Kidney (tissue), 13 donors: ENCODE measurements at regions not wholly inside any gene's neighbourhood (a gene's known extent, or its start where the extent isn't known, plus 50 kb on each side); places are given as distances from the start of the nearest gene placed in this dataset.

Experiments
- DNase-seq, 5 donors: peaks; one replicate each; pipeline ENCODE4 v3.0.0-alpha.2; 2013 to 2020
- FAIRE-seq: peaks from 2 replicates; lab custom pipeline; 2012; peaks lifted over from hg19 to GRCh38; lab: Jason Lieb, UNC
- H3K27ac ChIP-seq, 2 donors: one replicate each; pipeline ENCODE4 v1.7.0; 2013; ENCODE audit warnings: low read depth in 2 of 2, low read length in 2 of 2, inconsistent platforms in 1 of 2
- H3K27me3 ChIP-seq: one replicate; pipeline ENCODE4 v1.7.1; 2013; ENCODE audit warnings: low read length, inconsistent platforms; ENCODE audit not compliant: control insufficient read depth, insufficient read depth
- H3K36me3 ChIP-seq, 3 donors: one replicate each; pipeline versions ENCODE4 v1.7.0 to v1.7.1; 2013; ENCODE audit warnings: low read length in 3 of 3, control low read depth in 1 of 3, inconsistent platforms in 1 of 3; ENCODE audit not compliant: insufficient read depth in 3 of 3, control insufficient read depth in 2 of 3
- H3K4me1 ChIP-seq, 3 donors: one replicate each; pipeline versions ENCODE4 v1.7.0 to v1.7.1; 2013; ENCODE audit warnings: low read length in 3 of 3, inconsistent platforms in 1 of 3, low read depth in 1 of 3; ENCODE audit not compliant: control insufficient read depth in 2 of 3, insufficient read depth in 2 of 3
- H3K4me3 ChIP-seq, 3 donors: one replicate each; pipeline versions ENCODE4 v1.7.0 to v1.8.1; 2013; ENCODE audit warnings: low read length in 3 of 3, control low read depth in 1 of 3, inconsistent platforms in 1 of 3
- H3K9ac ChIP-seq, 3 donors: one replicate each; pipeline versions ENCODE4 v1.7.0 to v1.7.1; 2013; ENCODE audit warnings: low read length in 3 of 3, control low read depth in 1 of 3, inconsistent platforms in 1 of 3
- H3K9me3 ChIP-seq, 3 donors: one replicate each; pipeline versions ENCODE4 v1.7.0 to v1.7.1; 2013; ENCODE audit warnings: low read length in 3 of 3, control low read depth in 1 of 3, inconsistent platforms in 1 of 3; ENCODE audit not compliant: control insufficient read depth in 2 of 3, insufficient read depth in 1 of 3
- intact Hi-C: fragments of 100-400 bp; cut with DNase I; formaldehyde crosslinking; loops from one replicate; pipeline ENCODE4 v1.11.1; 2022
- TF ChIP-seq, protein P1 (sequence below): IDR thresholded peaks from 3 replicates; pipeline ENCODE4 v1.5.1; 2012; ENCODE audit warnings: mild to moderate bottlenecking, moderate library complexity, borderline replicate concordance; ENCODE audit not compliant: insufficient read depth; ENCODE audit errors: extremely low read depth
- donor health status: control.
- donor health status: control.
- donor health status: control.
- donor health status: control.
- donor health status: control.
- donor health status: DM: yes; HTN: yes; CAD: no.
- donor health status: Normal renal cell carcinoma (clear cell type).

DNA sequence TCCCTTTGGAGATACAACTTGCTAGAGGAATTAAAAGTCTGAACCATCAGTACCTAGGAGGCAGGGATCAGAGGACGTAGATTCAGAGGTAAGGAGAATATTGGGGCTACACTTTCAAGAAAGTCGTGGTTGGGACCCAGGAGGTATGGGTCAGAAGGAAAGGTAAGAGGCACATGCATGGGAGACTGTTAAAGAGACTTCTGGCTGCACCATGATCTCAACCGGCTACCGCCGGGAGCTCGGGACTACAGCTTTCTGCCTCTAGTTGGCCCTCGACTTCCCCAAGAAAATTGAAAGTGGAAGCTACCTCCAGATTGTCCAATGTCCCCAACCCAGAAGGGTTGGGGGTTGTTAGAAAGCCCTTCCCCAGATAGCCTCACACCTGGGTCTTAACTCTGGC is 355.7 kb upstream of the TMPRSS15 start:
- TF ChIP-seq, protein P1, sequence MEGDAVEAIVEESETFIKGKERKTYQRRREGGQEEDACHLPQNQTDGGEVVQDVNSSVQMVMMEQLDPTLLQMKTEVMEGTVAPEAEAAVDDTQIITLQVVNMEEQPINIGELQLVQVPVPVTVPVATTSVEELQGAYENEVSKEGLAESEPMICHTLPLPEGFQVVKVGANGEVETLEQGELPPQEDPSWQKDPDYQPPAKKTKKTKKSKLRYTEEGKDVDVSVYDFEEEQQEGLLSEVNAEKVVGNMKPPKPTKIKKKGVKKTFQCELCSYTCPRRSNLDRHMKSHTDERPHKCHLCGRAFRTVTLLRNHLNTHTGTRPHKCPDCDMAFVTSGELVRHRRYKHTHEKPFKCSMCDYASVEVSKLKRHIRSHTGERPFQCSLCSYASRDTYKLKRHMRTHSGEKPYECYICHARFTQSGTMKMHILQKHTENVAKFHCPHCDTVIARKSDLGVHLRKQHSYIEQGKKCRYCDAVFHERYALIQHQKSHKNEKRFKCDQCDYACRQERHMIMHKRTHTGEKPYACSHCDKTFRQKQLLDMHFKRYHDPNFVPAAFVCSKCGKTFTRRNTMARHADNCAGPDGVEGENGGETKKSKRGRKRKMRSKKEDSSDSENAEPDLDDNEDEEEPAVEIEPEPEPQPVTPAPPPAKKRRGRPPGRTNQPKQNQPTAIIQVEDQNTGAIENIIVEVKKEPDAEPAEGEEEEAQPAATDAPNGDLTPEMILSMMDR = no peak
- intact Hi-C loops = no loop called here
- DNase-seq = no peak
- Histone ChIP-seq H3K4me1 (no peaks in the 10 kb centered on the region), H3K9ac (no peak overlapping the region), H3K27me3 (no peaks in the 10 kb centered on the region), H3K36me3 (no peaks in the 10 kb centered on the region), H3K4me3 (no peak overlapping the region), H3K9me3 (no peaks in the 10 kb centered on the region), H3K27ac (no peak overlapping the region)
- FAIRE-seq = no peak

- Histone ChIP-seq H3K36me3 (no peaks in the 10 kb centered on the region), H3K4me1 (no peaks in the 10 kb centered on the region), H3K27me3 (no peaks in the 10 kb centered on the region), H3K27ac (no peak overlapping the region), H3K4me3 (no peak overlapping the region), H3K9ac (no peak overlapping the region), H3K9me3 (no peaks in the 10 kb centered on the region)
- intact Hi-C loops = no loop called here
- FAIRE-seq (no peak), DNase-seq (no peak)
- TF ChIP-seq, protein P1 = no peak
Measured at GRCh38 chr21:18759751-18760161, 356.2 kb upstream of the TMPRSS15 start.

DNA sequence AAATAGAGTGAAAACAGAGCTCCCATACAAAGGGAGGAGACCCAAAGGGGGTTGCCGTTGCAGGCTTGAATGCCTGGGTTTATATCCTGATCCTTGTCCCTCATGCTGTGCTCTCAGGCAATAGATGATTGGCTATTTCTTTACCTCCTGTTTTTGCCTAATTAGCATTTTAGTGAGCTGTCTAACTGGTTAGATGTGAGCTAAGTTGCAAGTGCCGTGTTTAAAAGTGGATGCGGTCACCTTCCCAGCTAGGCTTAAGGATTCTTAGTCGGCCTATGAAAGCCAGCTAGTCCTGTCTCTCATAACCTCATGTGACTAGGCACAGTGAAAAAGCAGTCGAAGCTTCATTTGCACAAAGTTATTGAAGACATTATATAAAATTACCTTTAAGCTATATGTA is 356.7 kb upstream of the TMPRSS15 start:
- FAIRE-seq = no peak
- intact Hi-C loops = no loop called here
- H3K36me3 ChIP-seq = no peaks in the 10 kb centered on the region
- no peaks in the 10 kb centered on the region for H3K27me3 ChIP-seq
- no peak overlapping the region for H3K4me3 ChIP-seq
- no peaks in the 10 kb centered on the region for H3K9me3 ChIP-seq
- H3K9ac ChIP-seq = no peak overlapping the region
- H3K4me1 ChIP-seq = no peaks in the 10 kb centered on the region
- no peak overlapping the region for H3K27ac ChIP-seq
- TF ChIP-seq, protein P1 = no peak
- DNase-seq = no peak

- no peaks in the 10 kb centered on the region for H3K9me3 ChIP-seq
- DNase-seq (no peak), FAIRE-seq (no peak)
- no peak overlapping the region for H3K4me3 ChIP-seq
- H3K9ac ChIP-seq = no peak overlapping the region
- intact Hi-C loops = no loop called here
- no peaks in the 10 kb centered on the region for H3K4me1 ChIP-seq
- H3K27me3 ChIP-seq = no peaks in the 10 kb centered on the region
- no peak overlapping the region for H3K27ac ChIP-seq
- H3K36me3 ChIP-seq = no peaks in the 10 kb centered on the region
- TF ChIP-seq, protein P1 = no peak
Measured at GRCh38 chr21:18764720-18765119, 361.1 kb upstream of the TMPRSS15 start.
